C4-2B (cell line): ENCODE measurements at regions not wholly inside any gene's neighbourhood (a gene's known extent, or its start where the extent isn't known, plus 50 kb on each side); places are given as distances from the start of the nearest gene placed in this dataset.

ENCODE experiments used
- ZFX ChIP-seq: fragments of 450-650 bp; IDR thresholded peaks from 2 replicates; pipeline ENCODE4 v1.6.1; 2017
- TF ChIP-seq, protein P1 (sequence below): fragments of 450-650 bp; conservative IDR thresholded peaks from 2 replicates; pipeline ENCODE4 v1.5.1; 2017; ENCODE audit warnings: mild to moderate bottlenecking

DNA sequence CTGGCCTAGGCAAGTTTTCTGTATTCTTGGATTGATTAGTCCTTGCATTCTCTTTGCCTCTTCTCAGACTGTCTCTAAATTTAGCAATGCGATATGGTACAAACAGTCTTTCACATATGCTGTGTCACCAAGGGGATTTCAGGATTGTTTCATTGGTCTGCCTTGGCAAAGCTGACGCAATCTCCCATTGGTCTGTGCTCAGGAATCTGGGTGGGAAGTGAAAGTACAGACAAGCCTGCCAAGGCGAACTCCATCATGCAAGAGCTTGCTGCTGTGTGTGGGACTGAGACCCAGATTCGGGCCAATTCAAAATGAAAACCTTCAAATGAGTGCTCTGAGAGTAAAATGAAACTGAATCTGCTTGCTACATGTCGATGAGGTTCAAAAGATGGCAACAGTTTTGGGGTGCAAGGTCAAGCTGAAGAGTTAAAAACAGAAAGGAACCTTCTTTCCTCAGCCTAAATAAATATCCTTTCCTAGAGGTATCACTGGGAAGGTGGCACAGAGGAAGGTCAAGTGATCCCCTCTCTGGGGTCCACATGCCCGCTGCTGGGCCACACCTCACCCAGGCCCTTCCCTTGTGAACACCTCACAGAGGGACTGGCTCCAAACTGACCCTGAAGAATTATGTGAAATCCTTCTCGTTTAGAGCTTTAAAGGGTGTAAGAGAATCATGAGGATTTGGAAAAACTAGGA, 198.8 kb upstream of the PREP start:
- TF ChIP-seq, protein P1, sequence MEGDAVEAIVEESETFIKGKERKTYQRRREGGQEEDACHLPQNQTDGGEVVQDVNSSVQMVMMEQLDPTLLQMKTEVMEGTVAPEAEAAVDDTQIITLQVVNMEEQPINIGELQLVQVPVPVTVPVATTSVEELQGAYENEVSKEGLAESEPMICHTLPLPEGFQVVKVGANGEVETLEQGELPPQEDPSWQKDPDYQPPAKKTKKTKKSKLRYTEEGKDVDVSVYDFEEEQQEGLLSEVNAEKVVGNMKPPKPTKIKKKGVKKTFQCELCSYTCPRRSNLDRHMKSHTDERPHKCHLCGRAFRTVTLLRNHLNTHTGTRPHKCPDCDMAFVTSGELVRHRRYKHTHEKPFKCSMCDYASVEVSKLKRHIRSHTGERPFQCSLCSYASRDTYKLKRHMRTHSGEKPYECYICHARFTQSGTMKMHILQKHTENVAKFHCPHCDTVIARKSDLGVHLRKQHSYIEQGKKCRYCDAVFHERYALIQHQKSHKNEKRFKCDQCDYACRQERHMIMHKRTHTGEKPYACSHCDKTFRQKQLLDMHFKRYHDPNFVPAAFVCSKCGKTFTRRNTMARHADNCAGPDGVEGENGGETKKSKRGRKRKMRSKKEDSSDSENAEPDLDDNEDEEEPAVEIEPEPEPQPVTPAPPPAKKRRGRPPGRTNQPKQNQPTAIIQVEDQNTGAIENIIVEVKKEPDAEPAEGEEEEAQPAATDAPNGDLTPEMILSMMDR, result no peak
- TF ChIP-seq ZFX, result no peak
